HFF-Myc (cell line): ENCODE measurements at regions not wholly inside any gene's neighbourhood (a gene's known extent, or its start where the extent isn't known, plus 50 kb on each side); places are given as distances from the start of the nearest gene placed in this dataset.
"Not testable (repeated sequence)": the region's sequence is repeated elsewhere in the genome, so short reads cannot be mapped to it uniquely, and the experiment has no call there.

Experiments
- DNase-seq: peaks from one replicate; pipeline ENCODE4 v3.0.0-alpha.2; 2011; ENCODE audit warnings: low read depth; ENCODE audit errors: extremely low read depth
- H3K4me3 ChIP-seq: replicated peaks from 2 replicates; pipeline ENCODE4 v1.5.1; 2011; ENCODE audit warnings: low read depth, mild to moderate bottlenecking, control low read depth, low read length
- TF ChIP-seq, protein P1 (sequence below): IDR thresholded peaks from 2 replicates; pipeline ENCODE4 v1.5.1; 2012; ENCODE audit warnings: mild to moderate bottlenecking, low read depth, low read length, control low read depth; ENCODE audit errors: missing control alignments

GRCh38 chr1:198950036-198950435 is 311.2 kb downstream of the PTPRC start:
- no peak overlapping the region for H3K4me3 ChIP-seq
- DNase-seq: no peak

DNA sequence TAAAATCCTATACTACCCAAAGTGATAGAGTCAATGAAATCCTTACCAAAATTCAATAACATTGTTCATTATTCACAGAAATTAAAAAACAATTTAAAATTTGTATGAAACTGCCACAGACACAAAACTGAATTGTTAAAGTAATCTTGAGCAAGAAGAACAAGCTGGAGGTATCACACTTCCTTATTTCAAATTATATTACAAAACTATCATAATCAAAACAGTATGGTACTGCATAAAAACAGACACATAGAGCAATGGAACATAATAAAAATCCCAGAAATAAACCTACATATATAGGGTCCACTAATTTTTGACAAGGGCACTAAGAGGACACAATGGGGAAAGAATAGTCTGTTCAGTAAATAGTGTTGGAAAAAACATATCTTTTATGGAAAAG is 316.2 kb downstream of the PTPRC start:
- TF ChIP-seq, protein P1, sequence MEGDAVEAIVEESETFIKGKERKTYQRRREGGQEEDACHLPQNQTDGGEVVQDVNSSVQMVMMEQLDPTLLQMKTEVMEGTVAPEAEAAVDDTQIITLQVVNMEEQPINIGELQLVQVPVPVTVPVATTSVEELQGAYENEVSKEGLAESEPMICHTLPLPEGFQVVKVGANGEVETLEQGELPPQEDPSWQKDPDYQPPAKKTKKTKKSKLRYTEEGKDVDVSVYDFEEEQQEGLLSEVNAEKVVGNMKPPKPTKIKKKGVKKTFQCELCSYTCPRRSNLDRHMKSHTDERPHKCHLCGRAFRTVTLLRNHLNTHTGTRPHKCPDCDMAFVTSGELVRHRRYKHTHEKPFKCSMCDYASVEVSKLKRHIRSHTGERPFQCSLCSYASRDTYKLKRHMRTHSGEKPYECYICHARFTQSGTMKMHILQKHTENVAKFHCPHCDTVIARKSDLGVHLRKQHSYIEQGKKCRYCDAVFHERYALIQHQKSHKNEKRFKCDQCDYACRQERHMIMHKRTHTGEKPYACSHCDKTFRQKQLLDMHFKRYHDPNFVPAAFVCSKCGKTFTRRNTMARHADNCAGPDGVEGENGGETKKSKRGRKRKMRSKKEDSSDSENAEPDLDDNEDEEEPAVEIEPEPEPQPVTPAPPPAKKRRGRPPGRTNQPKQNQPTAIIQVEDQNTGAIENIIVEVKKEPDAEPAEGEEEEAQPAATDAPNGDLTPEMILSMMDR: no peak
- H3K4me3 ChIP-seq: no peak overlapping the region
- DNase-seq: no peak

More at GRCh38 chr1:198950036-198950435, 311.2 kb downstream of the PTPRC start:
- TF ChIP-seq, protein P1: no peak

DNA sequence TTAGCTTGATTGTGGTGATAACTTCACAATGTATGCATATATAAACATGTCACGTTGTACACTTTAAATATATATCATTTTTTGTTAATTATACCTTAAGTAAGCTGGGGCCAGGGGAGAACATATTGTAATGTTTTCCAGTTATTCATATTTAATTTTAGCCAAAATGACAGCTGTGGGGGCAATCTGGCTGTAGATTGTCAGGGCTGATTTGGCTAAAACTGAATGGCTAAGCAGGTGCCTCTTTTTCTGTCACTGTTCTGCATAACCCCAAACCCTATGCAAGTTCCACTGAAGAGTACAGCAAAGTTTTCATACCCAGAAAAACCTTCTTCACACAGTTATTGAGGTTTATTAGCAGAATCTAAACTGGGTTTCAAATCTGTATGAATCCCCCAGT is 318.2 kb downstream of the PTPRC start:
- TF ChIP-seq, protein P1: no peak
- DNase-seq: no peak

GRCh38 chr1:198959032-198959431 is 320.2 kb downstream of the PTPRC start:
- H3K4me3 ChIP-seq: no peak overlapping the region
- DNase-seq: no peak
- TF ChIP-seq, protein P1: no peak

More for the DNA sequence above, 318.2 kb downstream of the PTPRC start:
- H3K4me3 ChIP-seq: no peak overlapping the region

DNA sequence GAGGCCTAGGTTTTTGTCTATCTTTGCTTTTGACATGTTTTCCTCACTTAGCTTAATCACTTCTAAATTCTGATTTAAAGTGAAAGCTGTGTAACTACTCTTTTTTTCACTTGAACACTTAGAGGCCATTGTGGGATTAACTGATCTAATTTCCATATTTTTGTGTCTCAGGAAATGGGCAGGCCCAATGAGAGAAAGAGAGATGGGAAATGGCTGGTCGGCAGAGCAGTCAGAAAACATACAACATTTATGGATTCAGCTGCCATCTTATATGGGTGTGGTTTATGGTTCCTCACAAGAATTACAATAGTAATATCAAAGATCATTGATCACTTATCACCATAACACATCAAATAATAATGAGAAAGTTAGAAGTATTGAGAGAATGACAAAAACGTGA is 320.8 kb downstream of the PTPRC start:
- TF ChIP-seq, protein P1: no peak
- DNase-seq: no peak
- H3K4me3 ChIP-seq: no peak overlapping the region

DNA sequence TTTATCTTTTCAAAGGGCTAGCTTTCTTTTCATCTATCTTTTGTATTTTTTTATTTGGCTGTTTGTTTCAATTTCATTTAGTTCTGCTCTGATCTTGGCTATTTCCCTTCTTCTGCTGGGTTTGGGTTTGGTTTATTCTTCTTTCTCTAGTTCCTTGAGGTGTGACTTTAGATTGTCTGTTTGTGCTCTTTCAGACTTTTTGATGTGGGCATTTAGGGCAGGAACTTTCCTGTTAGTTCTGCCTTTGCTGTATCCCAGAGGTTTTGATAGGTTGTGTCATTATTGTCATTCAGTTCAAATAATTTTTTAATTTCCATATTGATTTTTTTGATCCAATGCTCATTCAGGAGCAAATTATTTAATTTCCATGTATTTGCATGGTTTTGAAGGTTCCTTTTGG is 325.0 kb downstream of the PTPRC start:
- not testable (repeated sequence) for DNase-seq, H3K4me3 ChIP-seq

GRCh38 chr1:198966519-198966918 is 327.7 kb downstream of the PTPRC start:
- H3K4me3 ChIP-seq: no peak overlapping the region
- TF ChIP-seq, protein P1: no peak
- DNase-seq: no peak
